Upper lobe of left lung (tissue), 4 donors: ENCODE measurements at regions not wholly inside any gene's neighbourhood (a gene's known extent, or its start where the extent isn't known, plus 50 kb on each side); places are given as distances from the start of the nearest gene placed in this dataset.

Source experiments
- POLR2A ChIP-seq, 4 donors: fragments of 450-650 bp; IDR thresholded peaks; one replicate each; pipeline ENCODE4 v1.5.1; 2016 to 2017; ENCODE audit warnings: antibody characterized with exemption in 4 of 4, mild to moderate bottlenecking in 2 of 4
- POLR2AphosphoS5 ChIP-seq, 2 donors: sonication (generic); formaldehyde crosslinking; IDR thresholded peaks; one replicate each; pipeline ENCODE4 v1.5.1; 2017; ENCODE audit warnings: antibody characterized with exemption in 2 of 2
- TF ChIP-seq, protein P1 (sequence below), 6 experiments: fragments of 450-650 bp in 4 of 6; fragments of 200-600 bp in 2 of 6; sonication (generic) in 2 of 6; IDR thresholded peaks; one replicate each; pipeline ENCODE4 v1.5.1; 2016 to 2019; ENCODE audit warnings: antibody characterized with exemption in 6 of 6

- no peak for TF ChIP-seq POLR2AphosphoS5 (IDR thresholded peaks at IDR 0.05)
- TF ChIP-seq, protein P1, sequence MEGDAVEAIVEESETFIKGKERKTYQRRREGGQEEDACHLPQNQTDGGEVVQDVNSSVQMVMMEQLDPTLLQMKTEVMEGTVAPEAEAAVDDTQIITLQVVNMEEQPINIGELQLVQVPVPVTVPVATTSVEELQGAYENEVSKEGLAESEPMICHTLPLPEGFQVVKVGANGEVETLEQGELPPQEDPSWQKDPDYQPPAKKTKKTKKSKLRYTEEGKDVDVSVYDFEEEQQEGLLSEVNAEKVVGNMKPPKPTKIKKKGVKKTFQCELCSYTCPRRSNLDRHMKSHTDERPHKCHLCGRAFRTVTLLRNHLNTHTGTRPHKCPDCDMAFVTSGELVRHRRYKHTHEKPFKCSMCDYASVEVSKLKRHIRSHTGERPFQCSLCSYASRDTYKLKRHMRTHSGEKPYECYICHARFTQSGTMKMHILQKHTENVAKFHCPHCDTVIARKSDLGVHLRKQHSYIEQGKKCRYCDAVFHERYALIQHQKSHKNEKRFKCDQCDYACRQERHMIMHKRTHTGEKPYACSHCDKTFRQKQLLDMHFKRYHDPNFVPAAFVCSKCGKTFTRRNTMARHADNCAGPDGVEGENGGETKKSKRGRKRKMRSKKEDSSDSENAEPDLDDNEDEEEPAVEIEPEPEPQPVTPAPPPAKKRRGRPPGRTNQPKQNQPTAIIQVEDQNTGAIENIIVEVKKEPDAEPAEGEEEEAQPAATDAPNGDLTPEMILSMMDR (IDR thresholded peaks at IDR 0.05): no peak
- TF ChIP-seq POLR2A (IDR thresholded peaks at IDR 0.05): no peak
These were observed 55.6 kb upstream of the PHLPP1 start for GRCh38 chr18:62659698-62660097.
